ENCODE measurements at regions not wholly inside any gene's neighbourhood (a gene's known extent, or its start where the extent isn't known, plus 50 kb on each side); places are given as distances from the start of the nearest gene placed in this dataset.
A peak's percentile ranks its signal among the peaks of the same experiment; 100 is the strongest.

DNA sequence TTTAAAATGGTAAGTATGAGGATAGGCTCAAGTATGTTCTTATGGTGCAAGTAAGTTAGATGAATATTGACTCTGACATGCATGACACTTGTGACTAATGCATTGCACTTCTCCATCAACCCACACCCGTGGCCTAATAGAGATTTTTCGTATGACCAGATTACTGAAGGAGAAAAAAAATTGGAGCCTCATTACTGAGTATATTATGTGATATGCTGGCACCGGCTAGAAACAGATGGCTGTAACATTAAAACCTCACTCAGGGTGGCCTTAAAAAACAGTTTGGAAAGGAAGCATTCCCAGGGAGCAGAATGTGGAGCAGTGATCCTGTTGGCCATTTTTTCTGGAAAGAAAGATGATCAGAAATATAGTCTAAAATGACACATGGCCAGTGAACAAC lies 766.4 kb downstream of the PRELID2 start:
- TF ChIP-seq ARNTL (CRISPR knock-in tag; IDR thresholded peaks at IDR 0.05; ENCODE audit: borderline replicate concordance, low read depth) (no peak), ISL1 (CRISPR knock-in tag; IDR thresholded peaks at IDR 0.05) (no peak), OSR1 (CRISPR knock-in tag; IDR thresholded peaks at IDR 0.05) (no peak), ZNF565 (CRISPR knock-in tag; conservative IDR thresholded peaks at IDR 0.05; ENCODE audit: low read depth) (no peak), ZFP3 (CRISPR knock-in tag; IDR thresholded peaks at IDR 0.05) (no peak), ZFP30 (CRISPR knock-in tag; IDR thresholded peaks at IDR 0.05) (no peak), TOX (CRISPR knock-in tag; IDR thresholded peaks at IDR 0.05; ENCODE audit: borderline replicate concordance) (no peak), ZNF8 (CRISPR knock-in tag; IDR thresholded peaks at IDR 0.05) (no peak), ZC3H10 (CRISPR knock-in tag; IDR thresholded peaks at IDR 0.05) (no peak), SNAI2 (CRISPR knock-in tag; IDR thresholded peaks at IDR 0.05) (no peak), GLIS3 (CRISPR knock-in tag; IDR thresholded peaks at IDR 0.05) (no peak), TCF4 (CRISPR knock-in tag; IDR thresholded peaks at IDR 0.05; ENCODE audit: borderline replicate concordance) (no peak), CSDC2 (CRISPR knock-in tag; IDR thresholded peaks at IDR 0.05) (no peak), PPARA (CRISPR knock-in tag; IDR thresholded peaks at IDR 0.05; ENCODE audit: borderline replicate concordance) (no peak), RARB (CRISPR knock-in tag; IDR thresholded peaks at IDR 0.05) (no peak), ESRRG (CRISPR knock-in tag; IDR thresholded peaks at IDR 0.05) (no peak)
- TF ChIP-seq, protein P1, sequence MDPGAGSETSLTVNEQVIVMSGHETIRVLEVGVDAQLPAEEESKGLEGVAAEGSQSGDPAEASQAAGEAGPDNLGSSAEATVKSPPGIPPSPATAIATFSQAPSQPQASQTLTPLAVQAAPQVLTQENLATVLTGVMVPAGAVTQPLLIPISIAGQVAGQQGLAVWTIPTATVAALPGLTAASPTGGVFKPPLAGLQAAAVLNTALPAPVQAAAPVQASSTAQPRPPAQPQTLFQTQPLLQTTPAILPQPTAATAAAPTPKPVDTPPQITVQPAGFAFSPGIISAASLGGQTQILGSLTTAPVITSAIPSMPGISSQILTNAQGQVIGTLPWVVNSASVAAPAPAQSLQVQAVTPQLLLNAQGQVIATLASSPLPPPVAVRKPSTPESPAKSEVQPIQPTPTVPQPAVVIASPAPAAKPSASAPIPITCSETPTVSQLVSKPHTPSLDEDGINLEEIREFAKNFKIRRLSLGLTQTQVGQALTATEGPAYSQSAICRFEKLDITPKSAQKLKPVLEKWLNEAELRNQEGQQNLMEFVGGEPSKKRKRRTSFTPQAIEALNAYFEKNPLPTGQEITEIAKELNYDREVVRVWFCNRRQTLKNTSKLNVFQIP (CRISPR knock-in tag; IDR thresholded peaks at IDR 0.05; ENCODE audit: borderline replicate concordance, low read depth) = no peak
- TF ChIP-seq, protein P2, sequence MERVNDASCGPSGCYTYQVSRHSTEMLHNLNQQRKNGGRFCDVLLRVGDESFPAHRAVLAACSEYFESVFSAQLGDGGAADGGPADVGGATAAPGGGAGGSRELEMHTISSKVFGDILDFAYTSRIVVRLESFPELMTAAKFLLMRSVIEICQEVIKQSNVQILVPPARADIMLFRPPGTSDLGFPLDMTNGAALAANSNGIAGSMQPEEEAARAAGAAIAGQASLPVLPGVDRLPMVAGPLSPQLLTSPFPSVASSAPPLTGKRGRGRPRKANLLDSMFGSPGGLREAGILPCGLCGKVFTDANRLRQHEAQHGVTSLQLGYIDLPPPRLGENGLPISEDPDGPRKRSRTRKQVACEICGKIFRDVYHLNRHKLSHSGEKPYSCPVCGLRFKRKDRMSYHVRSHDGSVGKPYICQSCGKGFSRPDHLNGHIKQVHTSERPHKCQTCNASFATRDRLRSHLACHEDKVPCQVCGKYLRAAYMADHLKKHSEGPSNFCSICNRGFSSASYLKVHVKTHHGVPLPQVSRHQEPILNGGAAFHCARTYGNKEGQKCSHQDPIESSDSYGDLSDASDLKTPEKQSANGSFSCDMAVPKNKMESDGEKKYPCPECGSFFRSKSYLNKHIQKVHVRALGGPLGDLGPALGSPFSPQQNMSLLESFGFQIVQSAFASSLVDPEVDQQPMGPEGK (CRISPR knock-in tag; IDR thresholded peaks at IDR 0.05; ENCODE audit: borderline replicate concordance) = no peak
- TF ChIP-seq, protein P3, sequence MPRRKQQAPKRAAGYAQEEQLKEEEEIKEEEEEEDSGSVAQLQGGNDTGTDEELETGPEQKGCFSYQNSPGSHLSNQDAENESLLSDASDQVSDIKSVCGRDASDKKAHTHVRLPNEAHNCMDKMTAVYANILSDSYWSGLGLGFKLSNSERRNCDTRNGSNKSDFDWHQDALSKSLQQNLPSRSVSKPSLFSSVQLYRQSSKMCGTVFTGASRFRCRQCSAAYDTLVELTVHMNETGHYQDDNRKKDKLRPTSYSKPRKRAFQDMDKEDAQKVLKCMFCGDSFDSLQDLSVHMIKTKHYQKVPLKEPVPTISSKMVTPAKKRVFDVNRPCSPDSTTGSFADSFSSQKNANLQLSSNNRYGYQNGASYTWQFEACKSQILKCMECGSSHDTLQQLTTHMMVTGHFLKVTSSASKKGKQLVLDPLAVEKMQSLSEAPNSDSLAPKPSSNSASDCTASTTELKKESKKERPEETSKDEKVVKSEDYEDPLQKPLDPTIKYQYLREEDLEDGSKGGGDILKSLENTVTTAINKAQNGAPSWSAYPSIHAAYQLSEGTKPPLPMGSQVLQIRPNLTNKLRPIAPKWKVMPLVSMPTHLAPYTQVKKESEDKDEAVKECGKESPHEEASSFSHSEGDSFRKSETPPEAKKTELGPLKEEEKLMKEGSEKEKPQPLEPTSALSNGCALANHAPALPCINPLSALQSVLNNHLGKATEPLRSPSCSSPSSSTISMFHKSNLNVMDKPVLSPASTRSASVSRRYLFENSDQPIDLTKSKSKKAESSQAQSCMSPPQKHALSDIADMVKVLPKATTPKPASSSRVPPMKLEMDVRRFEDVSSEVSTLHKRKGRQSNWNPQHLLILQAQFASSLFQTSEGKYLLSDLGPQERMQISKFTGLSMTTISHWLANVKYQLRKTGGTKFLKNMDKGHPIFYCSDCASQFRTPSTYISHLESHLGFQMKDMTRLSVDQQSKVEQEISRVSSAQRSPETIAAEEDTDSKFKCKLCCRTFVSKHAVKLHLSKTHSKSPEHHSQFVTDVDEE (CRISPR knock-in tag; IDR thresholded peaks at IDR 0.05) = no peak
- TF ChIP-seq, protein P4, sequence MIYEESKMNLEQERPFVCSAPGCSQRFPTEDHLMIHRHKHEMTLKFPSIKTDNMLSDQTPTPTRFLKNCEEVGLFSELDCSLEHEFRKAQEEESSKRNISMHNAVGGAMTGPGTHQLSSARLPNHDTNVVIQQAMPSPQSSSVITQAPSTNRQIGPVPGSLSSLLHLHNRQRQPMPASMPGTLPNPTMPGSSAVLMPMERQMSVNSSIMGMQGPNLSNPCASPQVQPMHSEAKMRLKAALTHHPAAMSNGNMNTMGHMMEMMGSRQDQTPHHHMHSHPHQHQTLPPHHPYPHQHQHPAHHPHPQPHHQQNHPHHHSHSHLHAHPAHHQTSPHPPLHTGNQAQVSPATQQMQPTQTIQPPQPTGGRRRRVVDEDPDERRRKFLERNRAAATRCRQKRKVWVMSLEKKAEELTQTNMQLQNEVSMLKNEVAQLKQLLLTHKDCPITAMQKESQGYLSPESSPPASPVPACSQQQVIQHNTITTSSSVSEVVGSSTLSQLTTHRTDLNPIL (CRISPR knock-in tag; IDR thresholded peaks at IDR 0.05; ENCODE audit: low read depth) = no peak
- ATAC-seq = no peak

DNA sequence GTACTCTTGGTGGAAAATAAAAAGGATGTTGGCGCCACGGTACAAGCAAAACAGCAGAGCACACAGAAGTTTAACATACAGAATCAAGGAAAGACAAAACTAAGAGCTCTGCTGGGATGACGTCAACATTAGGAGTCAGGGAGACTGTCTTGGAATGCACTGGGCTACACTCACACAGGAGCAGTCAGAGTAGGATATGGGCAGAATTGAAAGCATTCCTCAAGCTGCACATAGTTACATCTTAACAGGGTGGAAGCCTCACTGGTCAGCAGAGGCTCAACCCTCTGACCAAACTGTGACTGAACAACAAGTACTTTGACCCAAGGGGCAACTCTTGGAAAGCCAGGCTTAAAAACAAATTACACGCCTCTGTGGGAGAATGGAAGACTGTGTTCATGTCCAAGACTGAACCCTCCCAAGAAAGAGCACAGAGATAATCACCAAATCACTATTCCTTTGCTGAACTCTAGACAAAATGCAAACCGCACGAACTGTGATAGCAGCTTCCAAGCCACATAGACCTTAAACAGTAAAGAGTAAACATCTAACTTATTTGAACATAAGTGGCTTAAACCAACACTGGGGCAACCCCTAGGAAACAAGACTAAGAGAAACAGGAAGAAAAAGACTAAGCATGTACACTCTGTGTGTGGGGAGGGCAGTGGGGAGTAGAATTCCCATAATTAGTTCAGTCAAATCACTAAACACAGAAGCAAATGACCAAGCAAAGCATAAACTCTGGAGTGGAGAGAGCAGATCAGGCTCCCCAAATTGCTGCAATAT lies 772.7 kb downstream of the PRELID2 start:
- TF ChIP-seq, protein P3 (CRISPR knock-in tag; IDR thresholded peaks at IDR 0.05) = no peak
- no peak for TF ChIP-seq ZFP30 (CRISPR knock-in tag; IDR thresholded peaks at IDR 0.05)
- no peak for TF ChIP-seq ZNF8 (CRISPR knock-in tag; IDR thresholded peaks at IDR 0.05)
- TF ChIP-seq TCF4 (CRISPR knock-in tag; IDR thresholded peaks at IDR 0.05; ENCODE audit: borderline replicate concordance) = no peak
- TF ChIP-seq ZNF565 (CRISPR knock-in tag; conservative IDR thresholded peaks at IDR 0.05; ENCODE audit: low read depth) = no peak
- TF ChIP-seq, protein P1 (CRISPR knock-in tag; IDR thresholded peaks at IDR 0.05; ENCODE audit: borderline replicate concordance, low read depth) = no peak
- TF ChIP-seq SNAI2 (CRISPR knock-in tag; IDR thresholded peaks at IDR 0.05) = no peak
- no peak for TF ChIP-seq ESRRG (CRISPR knock-in tag; IDR thresholded peaks at IDR 0.05)
- TF ChIP-seq, protein P2 (CRISPR knock-in tag; IDR thresholded peaks at IDR 0.05; ENCODE audit: borderline replicate concordance) = no peak
- TF ChIP-seq, protein P4 (CRISPR knock-in tag; IDR thresholded peaks at IDR 0.05; ENCODE audit: low read depth) = no peak
- TF ChIP-seq ZFP3 (CRISPR knock-in tag; IDR thresholded peaks at IDR 0.05) = no peak
- peak; percentile 41; the same call in 2 of the 3 replicates for ATAC-seq
